ENCODE measurements at regions not wholly inside any gene's neighbourhood (a gene's known extent, or its start where the extent isn't known, plus 50 kb on each side); places are given as distances from the start of the nearest gene placed in this dataset.

DNA sequence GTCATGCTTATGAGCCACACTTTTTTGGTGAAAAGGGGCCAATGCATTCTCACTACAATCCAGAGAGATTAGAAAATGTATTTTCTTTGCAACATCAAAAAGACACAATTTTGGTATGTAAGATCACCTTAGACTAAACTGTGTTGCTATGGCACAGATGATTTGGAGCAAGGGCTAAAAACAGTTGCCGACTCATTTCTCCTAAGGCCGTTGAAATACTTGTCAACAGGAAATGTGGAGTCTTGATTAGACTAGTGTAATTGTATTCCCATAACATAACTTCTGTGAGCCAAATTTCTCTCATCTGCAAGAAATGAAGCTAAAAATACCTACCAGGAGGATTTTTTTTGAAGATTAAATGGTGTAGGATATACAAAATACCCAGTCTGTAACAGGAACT, 2547.7 kb downstream of the ARAP2 start:
- no peaks in the 10 kb centered on the region for H3K36me3 ChIP-seq (ENCODE audit: control insufficient read depth, insufficient read depth, low read length)
- no peak overlapping the region for H3K4me3 ChIP-seq (replicated peaks; ENCODE audit: low read depth, low read length)
- H3K27me3 ChIP-seq (replicated peaks; ENCODE audit: control insufficient read depth, insufficient read depth, low read length), result no peaks in the 10 kb centered on the region
- TF ChIP-seq, protein P1, sequence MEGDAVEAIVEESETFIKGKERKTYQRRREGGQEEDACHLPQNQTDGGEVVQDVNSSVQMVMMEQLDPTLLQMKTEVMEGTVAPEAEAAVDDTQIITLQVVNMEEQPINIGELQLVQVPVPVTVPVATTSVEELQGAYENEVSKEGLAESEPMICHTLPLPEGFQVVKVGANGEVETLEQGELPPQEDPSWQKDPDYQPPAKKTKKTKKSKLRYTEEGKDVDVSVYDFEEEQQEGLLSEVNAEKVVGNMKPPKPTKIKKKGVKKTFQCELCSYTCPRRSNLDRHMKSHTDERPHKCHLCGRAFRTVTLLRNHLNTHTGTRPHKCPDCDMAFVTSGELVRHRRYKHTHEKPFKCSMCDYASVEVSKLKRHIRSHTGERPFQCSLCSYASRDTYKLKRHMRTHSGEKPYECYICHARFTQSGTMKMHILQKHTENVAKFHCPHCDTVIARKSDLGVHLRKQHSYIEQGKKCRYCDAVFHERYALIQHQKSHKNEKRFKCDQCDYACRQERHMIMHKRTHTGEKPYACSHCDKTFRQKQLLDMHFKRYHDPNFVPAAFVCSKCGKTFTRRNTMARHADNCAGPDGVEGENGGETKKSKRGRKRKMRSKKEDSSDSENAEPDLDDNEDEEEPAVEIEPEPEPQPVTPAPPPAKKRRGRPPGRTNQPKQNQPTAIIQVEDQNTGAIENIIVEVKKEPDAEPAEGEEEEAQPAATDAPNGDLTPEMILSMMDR (IDR thresholded peaks at IDR 0.05; ENCODE audit: insufficient read depth, low read length, poor library complexity, severe bottlenecking), result no peak
- DNase-seq (ENCODE audit: extremely low read depth, insufficient read length), result no peak

DNA sequence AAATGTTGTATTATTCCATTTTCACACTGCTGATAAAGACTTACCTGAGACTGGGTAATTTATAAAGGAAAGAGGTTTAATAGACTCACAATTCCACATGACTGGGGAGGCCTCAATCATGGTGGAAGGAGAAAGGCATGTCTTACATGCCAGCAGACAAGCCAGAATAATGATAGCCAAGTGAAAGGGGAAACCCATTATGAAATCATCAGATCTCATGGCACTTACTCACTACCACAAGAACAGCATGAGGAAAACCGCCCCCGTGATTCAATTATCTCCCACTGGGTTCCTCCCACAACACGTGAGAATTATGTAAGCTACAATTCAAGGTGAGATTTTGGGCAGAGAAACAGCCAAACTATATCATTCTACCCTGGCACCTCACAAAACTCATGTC, 2535.1 kb downstream of the ARAP2 start:
- H3K36me3 ChIP-seq (ENCODE audit: control insufficient read depth, insufficient read depth, low read length), result no peaks in the 10 kb centered on the region
- H3K4me3 ChIP-seq (replicated peaks; ENCODE audit: low read depth, low read length), result no peak overlapping the region
- DNase-seq (ENCODE audit: extremely low read depth, insufficient read length), result no peak
- TF ChIP-seq, protein P1 (IDR thresholded peaks at IDR 0.05; ENCODE audit: insufficient read depth, low read length, poor library complexity, severe bottlenecking), result no peak
- H3K27me3 ChIP-seq (replicated peaks; ENCODE audit: control insufficient read depth, insufficient read depth, low read length), result no peaks in the 10 kb centered on the region

DNA sequence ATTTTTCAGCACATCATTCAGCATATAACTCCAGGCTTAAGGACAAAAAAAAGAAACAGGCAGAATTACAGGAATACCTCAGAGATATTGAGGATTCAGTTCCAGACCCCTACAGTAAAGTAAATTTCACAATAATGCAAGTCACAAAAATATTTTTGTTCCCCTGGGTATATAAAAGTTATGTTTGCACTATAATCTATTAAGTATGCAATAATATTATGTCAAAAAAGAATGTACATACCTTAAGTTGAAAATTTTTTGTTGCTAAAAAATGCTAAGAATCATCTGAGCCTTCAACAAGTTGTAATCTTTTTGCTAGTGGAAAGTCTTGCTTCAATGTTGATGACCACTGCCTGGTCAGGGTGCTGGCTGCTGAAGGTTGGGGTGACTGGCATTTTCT, 2532.5 kb downstream of the ARAP2 start:
- no peak overlapping the region for H3K4me3 ChIP-seq (replicated peaks; ENCODE audit: low read depth, low read length)
- TF ChIP-seq, protein P1 (IDR thresholded peaks at IDR 0.05; ENCODE audit: insufficient read depth, low read length, poor library complexity, severe bottlenecking), result no peak
- DNase-seq (ENCODE audit: extremely low read depth, insufficient read length), result no peak
- H3K27me3 ChIP-seq (replicated peaks; ENCODE audit: control insufficient read depth, insufficient read depth, low read length), result no peaks in the 10 kb centered on the region
- no peaks in the 10 kb centered on the region for H3K36me3 ChIP-seq (ENCODE audit: control insufficient read depth, insufficient read depth, low read length)

DNA sequence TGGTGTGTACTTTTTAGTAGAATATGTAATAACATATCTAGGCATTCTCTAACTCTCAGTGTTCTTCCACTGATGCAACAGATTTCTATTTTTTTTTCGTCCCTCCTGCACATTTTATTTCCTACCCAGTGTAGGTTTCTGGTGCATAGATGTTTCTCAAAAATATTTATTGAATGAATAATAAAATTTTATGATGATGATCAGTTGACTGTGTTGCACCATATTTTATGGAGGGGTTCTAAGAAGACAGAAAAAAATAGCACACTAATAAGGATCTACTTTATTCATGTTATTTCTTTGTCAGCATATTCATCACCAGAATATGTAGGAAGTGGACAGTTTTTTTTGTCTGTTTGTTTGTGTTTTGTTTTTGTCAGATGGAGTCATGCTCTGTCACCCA, 2529.3 kb downstream of the ARAP2 start:
- no peak overlapping the region for H3K4me3 ChIP-seq (replicated peaks; ENCODE audit: low read depth, low read length)
- H3K27me3 ChIP-seq (replicated peaks; ENCODE audit: control insufficient read depth, insufficient read depth, low read length), result no peaks in the 10 kb centered on the region
- TF ChIP-seq, protein P1 (IDR thresholded peaks at IDR 0.05; ENCODE audit: insufficient read depth, low read length, poor library complexity, severe bottlenecking), result no peak
- DNase-seq (ENCODE audit: extremely low read depth, insufficient read length), result no peak
- no peaks in the 10 kb centered on the region for H3K36me3 ChIP-seq (ENCODE audit: control insufficient read depth, insufficient read depth, low read length)

DNA sequence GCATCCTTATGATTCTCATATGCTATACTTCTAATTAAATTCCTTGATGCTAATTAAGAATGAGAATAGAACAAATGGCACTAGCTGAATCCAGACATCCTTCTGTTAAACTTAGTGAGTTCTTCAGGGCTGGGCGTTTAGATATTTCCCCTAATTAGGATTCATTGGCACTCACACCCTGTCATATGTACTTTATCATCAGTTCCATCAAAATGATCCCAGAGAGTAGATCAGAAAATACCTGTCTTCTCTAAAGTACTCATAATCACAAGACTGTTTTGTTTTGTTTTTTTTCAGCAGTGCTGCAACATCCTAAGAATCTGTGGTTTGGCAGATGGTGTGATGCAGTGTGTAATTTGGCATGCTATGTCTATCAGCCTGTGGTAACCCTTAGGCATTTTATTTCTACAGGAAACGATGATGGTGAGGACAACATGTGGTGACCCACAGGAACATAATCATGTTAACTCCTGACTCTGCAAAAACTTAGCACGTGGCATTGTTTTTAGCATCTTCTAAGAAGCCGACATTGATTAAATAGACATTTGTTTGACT, 2528.4 kb downstream of the ARAP2 start:
- TF ChIP-seq, protein P1 (IDR thresholded peaks at IDR 0.05; ENCODE audit: insufficient read depth, low read length, poor library complexity, severe bottlenecking), result no peak
- Histone ChIP-seq H3K4me3 (replicated peaks; ENCODE audit: low read depth, low read length) (no peak overlapping the region), H3K36me3 (ENCODE audit: control insufficient read depth, insufficient read depth, low read length) (no peaks in the 10 kb centered on the region), H3K27me3 (replicated peaks; ENCODE audit: control insufficient read depth, insufficient read depth, low read length) (no peaks in the 10 kb centered on the region)
- DNase-seq (ENCODE audit: extremely low read depth, insufficient read length), result no peak

DNA sequence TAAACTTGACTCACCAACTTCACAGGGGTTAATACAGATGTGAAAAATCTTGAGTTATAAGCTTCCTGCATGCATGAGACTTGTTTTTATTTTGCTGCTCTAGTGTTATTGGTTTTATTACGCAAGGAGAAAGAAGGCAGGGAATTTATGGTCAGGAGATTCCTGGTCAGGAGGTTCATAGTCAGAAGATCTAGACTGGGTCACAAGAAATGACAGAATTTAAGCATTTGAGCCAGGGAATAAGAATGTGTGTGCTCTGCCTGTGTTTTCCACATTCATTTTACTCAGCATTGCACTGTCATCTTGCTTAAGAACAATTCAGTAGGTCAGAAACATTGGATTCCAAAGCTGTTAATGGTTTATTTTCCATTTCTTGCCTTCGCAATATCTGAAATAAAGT, 2522.1 kb downstream of the ARAP2 start:
- Histone ChIP-seq H3K4me3 (replicated peaks; ENCODE audit: low read depth, low read length) (no peak overlapping the region), H3K36me3 (ENCODE audit: control insufficient read depth, insufficient read depth, low read length) (no peaks in the 10 kb centered on the region), H3K27me3 (replicated peaks; ENCODE audit: control insufficient read depth, insufficient read depth, low read length) (no peaks in the 10 kb centered on the region)
- DNase-seq (ENCODE audit: extremely low read depth, insufficient read length), result no peak
- TF ChIP-seq, protein P1 (IDR thresholded peaks at IDR 0.05; ENCODE audit: insufficient read depth, low read length, poor library complexity, severe bottlenecking), result no peak
